ENCODE measurements at regions not wholly inside any gene's neighbourhood (a gene's known extent, or its start where the extent isn't known, plus 50 kb on each side); places are given as distances from the start of the nearest gene placed in this dataset.
"Not testable (repeated sequence)": the region's sequence is repeated elsewhere in the genome, so short reads cannot be mapped to it uniquely, and the experiment has no call there.

GRCh38 chr7:156590212-156590611 is 50.4 kb upstream of the RNF32 start:
- no peak for DNase-seq

- no peak for DNase-seq
These were observed 50.8 kb upstream of the RNF32 start for GRCh38 chr7:156589808-156590207.

- no peak for DNase-seq
These were observed 54.6 kb upstream of the RNF32 start for GRCh38 chr7:156585926-156586325.

- DNase-seq, result no peak
These were observed 55.4 kb upstream of the RNF32 start for GRCh38 chr7:156585025-156585648.

GRCh38 chr7:156582591-156583123 is 57.9 kb upstream of the RNF32 start:
- DNase-seq, result no peak

GRCh38 chr7:156580036-156580435 is 60.5 kb upstream of the RNF32 start:
- no peak for DNase-seq

GRCh38 chr7:156579566-156579965 is 61.0 kb upstream of the RNF32 start:
- no peak for DNase-seq

- no peak for DNase-seq
These were observed 61.6 kb upstream of the RNF32 start for GRCh38 chr7:156578978-156579430.

- DNase-seq, result no peak
These were observed 62.0 kb upstream of the RNF32 start for GRCh38 chr7:156578578-156578940.

- DNase-seq, result no peak
These were observed 62.7 kb upstream of the RNF32 start for GRCh38 chr7:156577645-156578577.

- DNase-seq, result no peak
These were observed 64.1 kb upstream of the RNF32 start for GRCh38 chr7:156576216-156577058.

GRCh38 chr7:156568258-156568657 is 72.3 kb upstream of the RNF32 start:
- no peak for DNase-seq

GRCh38 chr7:156566812-156567549 is 73.6 kb upstream of the RNF32 start:
- DNase-seq, result no peak

GRCh38 chr7:156565002-156565401 is 75.6 kb upstream of the RNF32 start:
- DNase-seq, result not testable (repeated sequence)

GRCh38 chr7:156560696-156561095 is 79.9 kb upstream of the RNF32 start:
- no peak for DNase-seq

- no peak for DNase-seq
These were observed 80.5 kb upstream of the RNF32 start for GRCh38 chr7:156560075-156560474.

- no peak for DNase-seq
These were observed 81.6 kb upstream of the RNF32 start for GRCh38 chr7:156559001-156559400.

- DNase-seq, result no peak
These were observed 82.4 kb upstream of the RNF32 start for GRCh38 chr7:156558198-156558597.

- DNase-seq, result no peak
These were observed 84.5 kb upstream of the RNF32 start for GRCh38 chr7:156556083-156556482.

- DNase-seq, result no peak
These were observed 86.1 kb upstream of the RNF32 start for GRCh38 chr7:156554488-156554887.

GRCh38 chr7:156549636-156550035 is 90.9 kb upstream of the RNF32 start:
- no peak for DNase-seq

- no peak for DNase-seq
These were observed 92.6 kb upstream of the RNF32 start for GRCh38 chr7:156547884-156548561.

Data from activated naive CD4-positive, alpha-beta T cell treated with anti-CD3 and anti-CD28 coated beads, Interleukin-2, amount 50 U/mL, for 16 hours (primary cell).